ENCODE measurements at regions not wholly inside any gene's neighbourhood (a gene's known extent, or its start where the extent isn't known, plus 50 kb on each side); places are given as distances from the start of the nearest gene placed in this dataset.

DNA sequence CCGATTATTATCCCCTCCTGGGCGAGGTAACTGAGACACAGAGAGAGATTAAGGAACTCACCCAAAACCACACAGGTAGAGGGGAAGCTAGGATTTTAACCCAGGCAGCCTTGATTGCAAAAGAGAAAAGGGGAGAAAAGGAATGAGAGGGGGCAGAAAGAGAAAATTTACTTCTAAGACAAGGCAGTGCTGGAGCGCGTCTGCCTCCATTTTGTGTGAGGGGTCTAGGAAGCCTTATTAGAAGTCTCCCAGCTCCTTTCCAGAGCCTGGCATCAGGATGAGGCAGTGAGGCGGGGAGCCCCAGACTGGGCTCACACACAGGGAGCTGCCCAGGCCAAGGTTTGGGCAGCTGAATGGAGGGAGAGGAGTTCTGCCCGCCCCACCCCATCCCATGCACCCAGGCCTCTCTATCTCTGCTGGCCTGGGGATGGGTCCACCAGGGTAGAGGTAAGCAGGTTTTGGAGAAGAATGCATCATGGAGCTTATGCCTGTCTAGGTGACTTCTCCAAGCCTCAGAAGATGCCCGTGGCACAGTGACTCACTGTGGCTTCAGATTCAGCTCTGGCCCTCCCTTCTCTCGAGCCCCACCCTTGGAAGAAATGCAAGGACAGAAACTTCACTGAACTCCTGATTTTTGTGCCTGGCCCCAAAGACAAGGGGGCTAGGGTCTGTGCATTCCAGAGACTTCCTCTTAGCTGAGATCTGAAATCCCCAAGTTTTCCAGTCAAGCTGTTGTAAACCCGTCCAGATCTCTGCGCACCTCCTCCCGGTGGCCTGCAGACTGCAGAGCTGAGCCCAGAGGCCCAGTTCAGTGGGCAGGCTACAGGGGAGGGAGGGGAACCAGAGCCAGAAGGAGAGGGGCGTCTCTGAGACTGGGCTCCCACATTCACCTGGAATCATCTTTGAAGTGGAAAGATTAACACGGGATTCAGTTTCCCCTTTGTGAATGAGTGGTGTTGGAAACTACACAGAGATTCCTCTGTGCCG lies 95.1 kb upstream of the CDH5 start:
- no peak overlapping the region for H3K4me3 ChIP-seq (replicated peaks; ENCODE audit: insufficient read depth, low read length)
- peaks cover 4% of the 10 kb centered on the region for H3K27me3 ChIP-seq (ENCODE audit: insufficient read depth, poor library complexity, severe bottlenecking)
- no peak for DNase-seq (ENCODE audit: low read depth in 1 of 2, low spot score in 1 of 2)
- TF ChIP-seq, protein P1, sequence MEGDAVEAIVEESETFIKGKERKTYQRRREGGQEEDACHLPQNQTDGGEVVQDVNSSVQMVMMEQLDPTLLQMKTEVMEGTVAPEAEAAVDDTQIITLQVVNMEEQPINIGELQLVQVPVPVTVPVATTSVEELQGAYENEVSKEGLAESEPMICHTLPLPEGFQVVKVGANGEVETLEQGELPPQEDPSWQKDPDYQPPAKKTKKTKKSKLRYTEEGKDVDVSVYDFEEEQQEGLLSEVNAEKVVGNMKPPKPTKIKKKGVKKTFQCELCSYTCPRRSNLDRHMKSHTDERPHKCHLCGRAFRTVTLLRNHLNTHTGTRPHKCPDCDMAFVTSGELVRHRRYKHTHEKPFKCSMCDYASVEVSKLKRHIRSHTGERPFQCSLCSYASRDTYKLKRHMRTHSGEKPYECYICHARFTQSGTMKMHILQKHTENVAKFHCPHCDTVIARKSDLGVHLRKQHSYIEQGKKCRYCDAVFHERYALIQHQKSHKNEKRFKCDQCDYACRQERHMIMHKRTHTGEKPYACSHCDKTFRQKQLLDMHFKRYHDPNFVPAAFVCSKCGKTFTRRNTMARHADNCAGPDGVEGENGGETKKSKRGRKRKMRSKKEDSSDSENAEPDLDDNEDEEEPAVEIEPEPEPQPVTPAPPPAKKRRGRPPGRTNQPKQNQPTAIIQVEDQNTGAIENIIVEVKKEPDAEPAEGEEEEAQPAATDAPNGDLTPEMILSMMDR (IDR thresholded peaks at IDR 0.05; ENCODE audit: insufficient read depth, low read length) = no peak
- TF ChIP-seq POLR2AphosphoS5 (IDR thresholded peaks at IDR 0.05; ENCODE audit: low read depth) (no peak), SPI1 (IDR thresholded peaks at IDR 0.05; ENCODE audit: borderline replicate concordance, low read depth) (no peak), GABPA (IDR thresholded peaks at IDR 0.05; ENCODE audit: low read depth) (no peak)
- TF ChIP-seq, protein P2, sequence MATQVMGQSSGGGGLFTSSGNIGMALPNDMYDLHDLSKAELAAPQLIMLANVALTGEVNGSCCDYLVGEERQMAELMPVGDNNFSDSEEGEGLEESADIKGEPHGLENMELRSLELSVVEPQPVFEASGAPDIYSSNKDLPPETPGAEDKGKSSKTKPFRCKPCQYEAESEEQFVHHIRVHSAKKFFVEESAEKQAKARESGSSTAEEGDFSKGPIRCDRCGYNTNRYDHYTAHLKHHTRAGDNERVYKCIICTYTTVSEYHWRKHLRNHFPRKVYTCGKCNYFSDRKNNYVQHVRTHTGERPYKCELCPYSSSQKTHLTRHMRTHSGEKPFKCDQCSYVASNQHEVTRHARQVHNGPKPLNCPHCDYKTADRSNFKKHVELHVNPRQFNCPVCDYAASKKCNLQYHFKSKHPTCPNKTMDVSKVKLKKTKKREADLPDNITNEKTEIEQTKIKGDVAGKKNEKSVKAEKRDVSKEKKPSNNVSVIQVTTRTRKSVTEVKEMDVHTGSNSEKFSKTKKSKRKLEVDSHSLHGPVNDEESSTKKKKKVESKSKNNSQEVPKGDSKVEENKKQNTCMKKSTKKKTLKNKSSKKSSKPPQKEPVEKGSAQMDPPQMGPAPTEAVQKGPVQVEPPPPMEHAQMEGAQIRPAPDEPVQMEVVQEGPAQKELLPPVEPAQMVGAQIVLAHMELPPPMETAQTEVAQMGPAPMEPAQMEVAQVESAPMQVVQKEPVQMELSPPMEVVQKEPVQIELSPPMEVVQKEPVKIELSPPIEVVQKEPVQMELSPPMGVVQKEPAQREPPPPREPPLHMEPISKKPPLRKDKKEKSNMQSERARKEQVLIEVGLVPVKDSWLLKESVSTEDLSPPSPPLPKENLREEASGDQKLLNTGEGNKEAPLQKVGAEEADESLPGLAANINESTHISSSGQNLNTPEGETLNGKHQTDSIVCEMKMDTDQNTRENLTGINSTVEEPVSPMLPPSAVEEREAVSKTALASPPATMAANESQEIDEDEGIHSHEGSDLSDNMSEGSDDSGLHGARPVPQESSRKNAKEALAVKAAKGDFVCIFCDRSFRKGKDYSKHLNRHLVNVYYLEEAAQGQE (IDR thresholded peaks at IDR 0.05; ENCODE audit: insufficient replicate concordance, low read depth) = no peak
- H3K27ac ChIP-seq (replicated peaks) = no peak overlapping the region

DNA sequence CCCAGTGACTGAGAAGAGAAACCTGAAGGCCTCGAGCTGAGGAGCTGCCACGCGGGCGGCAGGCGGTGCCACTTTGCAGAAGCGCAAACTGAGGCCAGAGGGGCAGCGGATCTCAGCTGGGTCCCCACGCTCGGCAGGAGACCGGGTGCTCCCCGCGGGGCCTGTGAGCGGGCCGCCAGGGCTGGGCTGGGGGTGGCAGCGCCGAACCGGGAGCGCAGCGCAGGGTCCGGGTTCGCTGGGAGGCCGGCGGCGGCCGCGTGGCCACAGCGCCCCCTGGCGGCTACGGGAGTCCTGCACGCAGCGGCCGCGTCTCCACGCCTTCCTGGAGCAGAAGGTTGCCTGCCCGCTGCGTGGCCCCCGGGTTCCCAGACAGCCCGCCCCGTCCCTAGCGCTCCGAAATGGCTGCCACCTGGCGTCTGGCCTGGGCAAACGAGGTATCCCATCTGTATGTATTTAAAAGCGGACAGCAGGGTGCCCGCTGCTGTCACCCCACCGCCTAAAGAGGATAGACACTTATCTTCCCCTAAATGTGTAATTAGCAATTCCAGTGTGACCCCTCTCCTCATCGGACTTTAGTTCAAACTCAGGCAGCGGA lies 96.1 kb upstream of the CDH5 start:
- peak; percentile 52 to 59 for DNase-seq (ENCODE audit: low read depth in 1 of 2, low spot score in 1 of 2)
- peaks cover 5% of the 10 kb centered on the region for H3K27me3 ChIP-seq (ENCODE audit: insufficient read depth, poor library complexity, severe bottlenecking)
- TF ChIP-seq, protein P1 (IDR thresholded peaks at IDR 0.05; ENCODE audit: insufficient read depth, low read length) = peak; percentile 84
- no peak for TF ChIP-seq POLR2AphosphoS5 (IDR thresholded peaks at IDR 0.05; ENCODE audit: low read depth)
- TF ChIP-seq GABPA (IDR thresholded peaks at IDR 0.05; ENCODE audit: low read depth) = no peak
- H3K4me3 ChIP-seq (replicated peaks; ENCODE audit: insufficient read depth, low read length) = no peak overlapping the region
- H3K27ac ChIP-seq (replicated peaks) = no peak overlapping the region

DNA sequence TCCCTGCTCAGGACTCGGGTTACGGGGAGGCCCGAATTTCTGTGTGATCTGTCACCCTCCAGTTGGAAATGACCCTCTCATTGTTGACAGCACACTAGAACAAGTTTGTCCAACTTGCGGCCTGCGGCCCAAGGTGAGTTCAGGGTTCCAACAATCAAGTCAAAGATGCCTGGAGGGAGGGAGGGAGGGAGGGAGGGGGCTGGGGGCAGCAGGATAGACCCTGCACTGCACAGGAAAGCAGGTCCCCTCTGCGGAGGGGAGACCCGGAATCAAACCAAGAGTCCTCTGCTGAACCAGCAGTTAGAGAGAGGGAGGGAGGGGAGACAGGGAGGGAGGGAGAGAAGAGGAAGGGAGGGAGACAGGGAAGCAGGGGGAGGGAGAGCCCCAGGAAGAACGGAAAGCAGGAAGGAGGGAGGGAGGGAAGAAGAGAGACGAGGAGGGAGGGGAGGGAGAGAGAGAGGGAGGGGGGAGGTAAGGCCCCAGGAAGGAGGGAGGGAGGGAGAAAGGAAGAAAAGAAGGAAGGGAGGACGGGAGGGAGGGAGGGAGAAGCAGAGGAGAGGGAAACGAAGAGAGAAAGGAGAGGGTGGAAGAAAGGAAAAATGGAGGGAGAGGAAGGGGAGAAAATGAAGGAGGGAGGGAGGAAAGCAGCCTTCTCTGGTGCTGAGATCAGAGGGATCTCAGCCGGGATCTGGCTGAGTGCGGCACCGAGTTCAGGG lies 96.7 kb upstream of the CDH5 start:
- Histone ChIP-seq H3K27me3 (ENCODE audit: insufficient read depth, poor library complexity, severe bottlenecking) (peaks cover 5% of the 10 kb centered on the region), H3K27ac (replicated peaks) (no peak overlapping the region), H3K4me3 (replicated peaks; ENCODE audit: insufficient read depth, low read length) (no peak overlapping the region)
- no peak for DNase-seq (ENCODE audit: low read depth in 1 of 2, low spot score in 1 of 2)
- TF ChIP-seq POLR2AphosphoS5 (IDR thresholded peaks at IDR 0.05; ENCODE audit: low read depth) (no peak), SPI1 (IDR thresholded peaks at IDR 0.05; ENCODE audit: borderline replicate concordance, low read depth) (no peak), GABPA (IDR thresholded peaks at IDR 0.05; ENCODE audit: low read depth) (no peak)
- TF ChIP-seq, protein P1 (IDR thresholded peaks at IDR 0.05; ENCODE audit: insufficient read depth, low read length) = no peak
- TF ChIP-seq, protein P2 (IDR thresholded peaks at IDR 0.05; ENCODE audit: insufficient replicate concordance, low read depth) = no peak
